ENCODE measurements at regions not wholly inside any gene's neighbourhood (a gene's known extent, or its start where the extent isn't known, plus 50 kb on each side); places are given as distances from the start of the nearest gene placed in this dataset.

GRCh38 chr4:60378010-60378409, 822.1 kb upstream of the ADGRL3 start:
- Histone ChIP-seq H3K9me3 (ENCODE audit: low read depth) (no peaks in the 10 kb centered on the region), H3K4me1 (ENCODE audit: low read depth) (no peaks in the 10 kb centered on the region), H3K27ac (no peak overlapping the region), H3K27me3 (no peaks in the 10 kb centered on the region), H3K4me3 (no peak overlapping the region), H3K36me3 (no peaks in the 10 kb centered on the region)
- no peak for TF ChIP-seq CTCF (IDR thresholded peaks at IDR 0.05; ENCODE audit: low read depth, low read length)
- no peak for DNase-seq (ENCODE audit: low read depth in 1 of 2, low spot score in 1 of 2)

GRCh38 chr4:60384516-60384915, 815.6 kb upstream of the ADGRL3 start:
- Histone ChIP-seq H3K4me3 (no peak overlapping the region), H3K9me3 (ENCODE audit: low read depth) (no peaks in the 10 kb centered on the region), H3K27ac (no peak overlapping the region), H3K27me3 (no peaks in the 10 kb centered on the region), H3K36me3 (no peaks in the 10 kb centered on the region), H3K4me1 (ENCODE audit: low read depth) (no peaks in the 10 kb centered on the region)
- DNase-seq (ENCODE audit: low read depth in 1 of 2, low spot score in 1 of 2) = no peak
- no peak for TF ChIP-seq CTCF (IDR thresholded peaks at IDR 0.05; ENCODE audit: low read depth, low read length)

- no peaks in the 10 kb centered on the region for H3K4me1 ChIP-seq (ENCODE audit: low read depth)
- no peaks in the 10 kb centered on the region for H3K36me3 ChIP-seq
- H3K9me3 ChIP-seq (ENCODE audit: low read depth) = no peaks in the 10 kb centered on the region
- no peak overlapping the region for H3K27ac ChIP-seq
- H3K27me3 ChIP-seq = no peaks in the 10 kb centered on the region
- DNase-seq (ENCODE audit: low read depth in 1 of 2, low spot score in 1 of 2) = no peak
- no peak for TF ChIP-seq CTCF (IDR thresholded peaks at IDR 0.05; ENCODE audit: low read depth, low read length)
- no peak overlapping the region for H3K4me3 ChIP-seq
Observed at GRCh38 chr4:60389633-60390032, 810.5 kb upstream of the ADGRL3 start.

GRCh38 chr4:60396341-60397049, 803.6 kb upstream of the ADGRL3 start:
- Histone ChIP-seq H3K9me3 (ENCODE audit: low read depth) (no peaks in the 10 kb centered on the region), H3K4me3 (no peak overlapping the region), H3K4me1 (ENCODE audit: low read depth) (no peaks in the 10 kb centered on the region)

DNA sequence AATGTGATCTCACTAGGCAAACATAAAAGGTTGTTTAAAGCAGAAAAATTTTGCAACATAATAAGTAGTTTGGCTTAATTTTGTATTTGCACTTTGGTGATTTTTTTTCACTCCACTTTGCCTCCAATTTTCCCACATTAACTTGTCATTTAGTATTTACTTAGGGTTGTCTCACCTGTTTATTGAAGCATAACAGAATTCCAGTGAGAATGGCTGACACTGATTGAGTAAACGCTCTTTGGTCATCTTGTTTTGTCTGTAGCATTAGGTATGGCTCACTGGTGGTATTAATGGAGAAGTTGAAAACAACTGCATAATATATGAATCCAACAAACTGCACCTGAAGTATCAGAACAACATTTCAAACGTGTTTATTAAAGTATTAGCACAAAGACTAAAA, 799.5 kb upstream of the ADGRL3 start:
- TF ChIP-seq CTCF (IDR thresholded peaks at IDR 0.05; ENCODE audit: low read depth, low read length) = no peak
- no peak overlapping the region for H3K4me3 ChIP-seq
- H3K36me3 ChIP-seq = no peaks in the 10 kb centered on the region
- DNase-seq (ENCODE audit: low read depth in 1 of 2, low spot score in 1 of 2) = no peak
- H3K27me3 ChIP-seq = no peaks in the 10 kb centered on the region
- no peaks in the 10 kb centered on the region for H3K9me3 ChIP-seq (ENCODE audit: low read depth)
- no peak overlapping the region for H3K27ac ChIP-seq
- no peaks in the 10 kb centered on the region for H3K4me1 ChIP-seq (ENCODE audit: low read depth)

More at GRCh38 chr4:60396341-60397049, 803.6 kb upstream of the ADGRL3 start:
- no peak for TF ChIP-seq CTCF (IDR thresholded peaks at IDR 0.05; ENCODE audit: low read depth, low read length)
- no peaks in the 10 kb centered on the region for H3K36me3 ChIP-seq
- DNase-seq (ENCODE audit: low read depth in 1 of 2, low spot score in 1 of 2) = no peak
- no peak overlapping the region for H3K27ac ChIP-seq
- no peaks in the 10 kb centered on the region for H3K27me3 ChIP-seq
